ENCODE measurements at regions not wholly inside any gene's neighbourhood (a gene's known extent, or its start where the extent isn't known, plus 50 kb on each side); places are given as distances from the start of the nearest gene placed in this dataset.
"Not testable (repeated sequence)": the region's sequence is repeated elsewhere in the genome, so short reads cannot be mapped to it uniquely, and the experiment has no call there.

DNA sequence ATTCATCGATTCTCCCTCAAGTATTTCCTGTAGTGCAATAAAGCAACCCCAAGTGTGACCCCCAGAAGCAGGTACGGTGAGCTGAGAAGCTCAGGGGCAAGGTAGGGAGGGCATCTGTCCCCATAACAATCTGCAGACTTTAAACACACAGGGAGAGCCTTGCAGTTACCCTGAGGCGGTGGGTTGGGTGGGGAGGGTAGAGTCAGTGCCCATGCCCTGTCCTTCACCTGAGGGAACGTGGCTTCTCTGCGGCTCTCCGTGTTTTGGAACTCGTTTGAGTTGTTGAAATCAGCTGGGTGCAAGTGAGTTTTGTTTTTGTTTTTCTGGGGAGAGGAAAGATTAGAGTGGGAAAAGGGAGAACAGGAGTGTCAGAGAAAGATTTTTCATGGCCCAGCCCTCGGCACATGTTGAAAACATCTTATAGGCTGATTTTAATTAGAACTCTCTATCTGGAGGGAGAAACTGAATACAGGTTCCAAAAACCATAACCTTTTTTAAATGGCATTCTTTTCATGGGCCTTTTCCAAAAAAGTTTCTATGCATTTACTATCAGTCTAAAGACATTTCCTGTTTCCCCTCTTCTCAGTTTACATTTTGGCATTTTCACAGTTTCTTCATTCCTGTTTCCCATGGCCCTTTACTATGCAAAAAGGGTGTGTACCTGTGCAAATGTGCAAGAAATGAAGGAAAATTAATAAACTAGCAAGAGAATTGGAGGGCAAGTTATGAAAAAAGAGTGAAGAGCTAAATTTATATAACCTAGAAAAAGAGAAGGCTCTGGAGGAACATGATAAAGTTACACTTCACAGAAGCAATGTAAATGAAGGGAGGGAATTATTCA lies 266.5 kb upstream of the VLDLR start:
- DNase-seq (ENCODE audit: low spot score) = no peak

DNA sequence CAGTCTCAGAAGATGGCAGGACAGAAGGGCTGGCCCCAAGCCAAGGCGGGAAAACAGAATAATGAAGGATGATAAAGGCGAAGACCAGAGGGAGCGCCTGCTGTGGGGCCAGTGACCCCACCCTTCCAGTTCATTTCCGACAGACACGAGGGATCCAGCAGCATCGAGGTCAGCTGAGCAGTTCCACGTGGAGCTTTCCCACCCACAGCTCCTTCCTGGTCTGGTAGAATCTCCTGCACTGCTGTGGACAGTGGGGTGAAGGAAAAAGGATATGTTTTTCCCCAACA lies 265.9 kb upstream of the VLDLR start:
- peak; percentile 67 for DNase-seq (ENCODE audit: low spot score)

- no peak for DNase-seq (ENCODE audit: low spot score)
Observed at GRCh38 chr9:2356041-2356790, 265.4 kb upstream of the VLDLR start.

GRCh38 chr9:2359891-2360471 lies 261.6 kb upstream of the VLDLR start:
- DNase-seq (ENCODE audit: low spot score) = no peak

- no peak for DNase-seq (ENCODE audit: low spot score)
Observed at GRCh38 chr9:2362150-2362549, 259.4 kb upstream of the VLDLR start.

GRCh38 chr9:2363138-2363745 lies 258.3 kb upstream of the VLDLR start:
- DNase-seq (ENCODE audit: low spot score) = no peak

DNA sequence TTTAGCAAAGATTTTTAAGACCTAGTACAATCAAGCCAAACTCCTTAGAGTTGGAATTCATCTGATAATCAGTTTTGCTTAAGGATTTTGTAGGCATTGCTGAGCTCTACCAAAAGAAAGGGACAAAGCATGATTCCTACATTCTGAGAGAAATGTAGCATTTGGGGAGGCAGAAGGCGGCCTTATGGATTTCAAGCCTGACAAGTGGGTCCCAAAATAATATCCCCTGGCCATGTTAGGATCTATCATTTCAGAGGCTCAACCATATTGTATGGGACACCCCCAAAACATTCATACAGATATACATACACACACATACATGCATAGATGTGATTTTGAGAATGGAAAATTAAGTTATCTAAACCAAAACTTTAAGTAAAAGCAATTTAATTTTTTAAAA lies 257.8 kb upstream of the VLDLR start:
- DNase-seq (ENCODE audit: low spot score) = no peak

DNA sequence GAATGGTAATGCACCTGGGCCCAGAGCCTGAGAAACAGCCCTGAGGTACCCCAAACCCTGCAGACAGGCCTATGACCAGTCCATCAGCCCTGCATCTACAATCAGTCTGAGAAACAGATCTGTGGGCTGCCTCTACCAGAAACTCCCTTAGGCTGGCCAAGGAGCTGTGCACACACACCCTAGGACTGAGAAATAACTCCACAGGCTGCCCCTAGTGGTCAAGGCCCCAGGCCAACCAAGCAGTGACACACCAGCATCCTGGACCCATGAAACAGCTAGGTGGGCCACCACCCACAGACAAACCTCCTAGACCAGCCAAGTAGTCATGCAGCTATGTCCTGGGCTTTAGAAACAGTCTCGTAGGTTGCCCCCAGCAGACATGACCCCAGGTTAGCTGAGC lies 253.6 kb upstream of the VLDLR start:
- no peak for DNase-seq (ENCODE audit: low spot score)

- DNase-seq (ENCODE audit: low spot score) = no peak
Observed at GRCh38 chr9:2373648-2374047, 247.9 kb upstream of the VLDLR start.

- no peak for DNase-seq (ENCODE audit: low spot score)
Observed at GRCh38 chr9:2375114-2375513, 246.5 kb upstream of the VLDLR start.

DNA sequence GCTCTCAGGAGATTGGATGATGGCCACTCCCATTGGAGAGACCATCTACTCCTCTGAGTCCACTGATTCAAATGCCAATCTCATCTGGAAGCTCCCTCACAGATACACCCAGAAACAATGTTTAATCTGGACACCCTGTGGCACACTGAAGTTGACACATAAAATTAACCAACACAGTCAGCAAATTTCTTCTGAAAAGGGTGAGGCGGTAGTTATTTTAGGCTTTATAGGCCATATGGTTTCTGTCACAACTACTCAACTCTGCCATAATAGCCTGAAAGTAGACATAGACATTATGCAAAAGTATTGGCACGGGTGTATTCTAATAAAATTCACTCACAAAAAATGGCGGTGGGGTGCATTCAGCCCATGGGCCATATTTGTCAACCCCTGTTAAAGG lies 244.5 kb upstream of the VLDLR start:
- DNase-seq (ENCODE audit: low spot score) = no peak

DNA sequence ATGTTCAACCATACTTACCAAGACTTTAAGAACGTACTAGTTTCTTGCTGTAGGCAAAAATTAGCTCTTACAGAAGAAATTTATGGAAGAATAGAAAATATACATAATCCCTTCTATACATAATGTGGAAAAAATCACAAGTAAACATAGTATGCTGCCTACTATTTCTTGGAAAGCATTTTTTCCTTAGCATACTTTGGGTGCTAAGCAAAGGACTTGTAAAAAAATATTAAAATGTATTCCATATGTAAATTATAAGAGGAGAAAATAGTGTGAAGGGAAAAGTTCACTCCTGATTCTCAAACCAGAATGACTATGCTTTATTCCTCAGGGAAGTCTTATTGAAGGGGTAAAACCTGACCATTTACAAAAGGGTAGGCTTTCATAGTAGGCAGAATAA lies 243.8 kb upstream of the VLDLR start:
- no peak for DNase-seq (ENCODE audit: low spot score)

GRCh38 chr9:2378266-2378665 lies 243.3 kb upstream of the VLDLR start:
- no peak for DNase-seq (ENCODE audit: low spot score)

DNA sequence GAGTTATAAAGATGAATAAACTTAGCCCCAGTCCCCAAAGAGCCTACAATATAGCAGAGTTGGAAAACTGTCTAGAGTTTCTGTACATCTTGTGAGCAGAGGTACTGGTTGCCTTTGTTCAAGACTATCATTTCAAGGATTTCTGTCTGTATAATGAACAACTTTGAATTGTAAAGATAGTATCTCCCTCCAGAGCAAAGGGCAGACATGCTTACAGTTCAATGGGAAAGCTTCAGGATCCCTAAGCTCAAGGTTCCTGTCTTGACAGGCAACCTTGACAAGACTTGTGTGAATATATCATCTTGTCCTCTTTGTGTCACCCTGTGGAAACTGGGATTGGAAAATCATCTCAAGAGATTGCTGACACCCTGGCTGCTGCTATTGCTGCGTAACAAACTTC lies 242.8 kb upstream of the VLDLR start:
- no peak for DNase-seq (ENCODE audit: low spot score)

DNA sequence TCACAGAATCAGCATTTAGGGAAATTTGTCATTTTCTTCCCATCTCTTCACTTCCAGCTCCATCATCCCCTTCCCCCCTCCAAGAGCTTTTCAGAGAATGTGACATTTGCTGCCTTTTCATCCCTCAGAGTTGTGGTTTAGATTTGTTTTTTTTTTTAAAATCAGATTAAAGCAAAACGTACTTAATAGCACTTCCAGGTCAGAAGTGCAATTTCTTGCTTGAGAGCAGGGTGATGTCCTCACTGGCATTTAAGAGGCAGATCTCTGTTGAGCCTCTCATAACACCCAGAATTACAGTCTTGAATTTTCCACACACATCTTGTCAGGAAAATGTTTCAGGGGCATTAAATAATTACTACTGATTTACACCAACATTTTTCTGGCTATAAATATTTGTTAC lies 236.8 kb upstream of the VLDLR start:
- no peak for DNase-seq (ENCODE audit: low spot score)

DNA sequence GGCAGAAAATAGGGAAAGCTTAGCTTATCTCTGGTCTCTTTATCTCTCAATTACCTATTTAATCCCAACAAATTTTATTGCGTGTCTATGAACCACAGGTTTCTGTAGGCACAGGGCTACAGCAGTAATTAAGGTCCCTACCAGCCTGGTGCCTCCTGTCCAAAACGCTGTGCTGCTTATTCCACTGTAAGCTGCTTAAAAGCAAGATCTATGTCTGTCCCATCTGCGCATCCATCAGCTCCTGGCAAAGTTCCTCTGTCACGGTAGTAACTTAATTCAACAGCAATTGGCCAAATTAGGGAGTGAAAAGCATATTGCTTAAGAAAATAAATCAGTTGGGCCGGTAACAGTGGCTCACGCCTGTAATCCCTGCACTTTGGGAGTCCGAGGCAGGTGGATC lies 235.8 kb upstream of the VLDLR start:
- no peak for DNase-seq (ENCODE audit: low spot score)

GRCh38 chr9:2386566-2386965 lies 235.0 kb upstream of the VLDLR start:
- no peak for DNase-seq (ENCODE audit: low spot score)

DNA sequence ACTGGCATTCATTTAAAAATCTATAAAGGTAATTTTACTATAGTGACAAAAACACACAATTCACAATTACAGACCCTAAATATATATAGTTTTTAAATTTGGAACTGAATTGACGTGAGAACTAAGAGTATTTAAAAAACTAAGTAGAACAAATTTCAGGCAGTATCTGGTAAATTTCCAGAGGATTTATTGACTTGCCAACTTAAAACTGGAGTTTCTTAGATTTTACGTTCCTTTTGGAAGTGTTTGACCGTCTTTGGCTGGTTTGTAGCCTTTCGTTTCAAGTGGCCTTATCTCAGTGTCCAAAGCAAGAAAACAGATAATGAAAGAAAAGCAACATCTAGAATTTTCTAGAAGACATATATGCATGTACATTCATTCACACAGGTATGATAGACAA lies 234.4 kb upstream of the VLDLR start:
- no peak for DNase-seq (ENCODE audit: low spot score)

- DNase-seq (ENCODE audit: low spot score) = no peak
Observed at GRCh38 chr9:2389404-2389803, 232.2 kb upstream of the VLDLR start.

DNA sequence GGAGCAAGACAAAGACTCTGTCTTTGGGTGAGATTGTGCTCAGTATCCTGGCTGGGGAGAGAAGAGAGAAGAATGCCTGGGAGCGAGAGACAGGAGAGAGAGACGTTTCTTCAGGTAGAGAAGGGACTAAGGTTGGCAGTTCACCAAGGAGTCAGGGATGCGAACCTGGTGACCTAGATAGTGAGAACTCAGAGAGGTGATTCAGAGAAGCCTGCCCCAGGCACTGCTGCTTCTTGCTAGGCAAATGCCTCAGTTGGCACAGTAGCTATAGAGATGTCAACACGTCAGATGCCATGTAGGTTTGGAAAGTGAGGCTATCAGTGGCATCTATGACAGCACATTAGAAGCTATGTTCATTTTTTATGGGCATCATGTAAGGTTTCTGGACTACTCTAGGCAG lies 231.6 kb upstream of the VLDLR start:
- DNase-seq (ENCODE audit: low spot score) = no peak

- not testable (repeated sequence) for DNase-seq (ENCODE audit: low spot score)
Observed at GRCh38 chr9:2391509-2392132, 230.0 kb upstream of the VLDLR start.

GRCh38 chr9:2394087-2394741 lies 227.4 kb upstream of the VLDLR start:
- not testable (repeated sequence) for DNase-seq (ENCODE audit: low spot score)

All from left forelimb (tissue), 1 donor.